H1 (cell line): ENCODE measurements at regions not wholly inside any gene's neighbourhood (a gene's known extent, or its start where the extent isn't known, plus 50 kb on each side); places are given as distances from the start of the nearest gene placed in this dataset.

Source experiments
- RXRA ChIP-seq: IDR thresholded peaks from 2 replicates; pipeline ENCODE4 v1.6.1; 2011; ENCODE audit warnings: low read depth, mild to moderate bottlenecking, low read length, moderate library complexity; ENCODE audit not compliant: insufficient read depth
- USF2 ChIP-seq: IDR thresholded peaks from 2 replicates; pipeline ENCODE4 v1.6.1; 2011; ENCODE audit warnings: low read length, improper control_type of control experiment
- TF ChIP-seq, protein P1 (sequence below): IDR thresholded peaks from 2 replicates; pipeline ENCODE4 v1.6.1; 2012; ENCODE audit warnings: low read length, inconsistent platforms

- TF ChIP-seq, protein P1, sequence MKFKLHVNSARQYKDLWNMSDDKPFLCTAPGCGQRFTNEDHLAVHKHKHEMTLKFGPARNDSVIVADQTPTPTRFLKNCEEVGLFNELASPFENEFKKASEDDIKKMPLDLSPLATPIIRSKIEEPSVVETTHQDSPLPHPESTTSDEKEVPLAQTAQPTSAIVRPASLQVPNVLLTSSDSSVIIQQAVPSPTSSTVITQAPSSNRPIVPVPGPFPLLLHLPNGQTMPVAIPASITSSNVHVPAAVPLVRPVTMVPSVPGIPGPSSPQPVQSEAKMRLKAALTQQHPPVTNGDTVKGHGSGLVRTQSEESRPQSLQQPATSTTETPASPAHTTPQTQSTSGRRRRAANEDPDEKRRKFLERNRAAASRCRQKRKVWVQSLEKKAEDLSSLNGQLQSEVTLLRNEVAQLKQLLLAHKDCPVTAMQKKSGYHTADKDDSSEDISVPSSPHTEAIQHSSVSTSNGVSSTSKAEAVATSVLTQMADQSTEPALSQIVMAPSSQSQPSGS, result no peak
- no peak for TF ChIP-seq RXRA
- no peak for TF ChIP-seq USF2
These were observed 54.6 kb upstream of the TNP1 start (continued) for GRCh38 chr2:216914491-216914890.
